IPS DF 6.9 (cell line): ENCODE measurements at regions not wholly inside any gene's neighbourhood (a gene's known extent, or its start where the extent isn't known, plus 50 kb on each side); places are given as distances from the start of the nearest gene placed in this dataset.
"Not testable (repeated sequence)": the region's sequence is repeated elsewhere in the genome, so short reads cannot be mapped to it uniquely, and the experiment has no call there.

Experiments used
- DNase-seq: peaks from one replicate; pipeline ENCODE4 v3.0.0-alpha.2; 2013; ENCODE audit warnings: low read depth, low spot score
- H3K27ac ChIP-seq: one replicate; pipeline ENCODE4 v1.5.1; 2013; ENCODE audit warnings: low read length, control low read depth
- H3K27me3 ChIP-seq: 2 replicates; pipeline ENCODE4 v1.6.1; 2013; ENCODE audit warnings: mild to moderate bottlenecking, low read length; ENCODE audit not compliant: control insufficient read depth, insufficient read depth
- H3K36me3 ChIP-seq: 2 replicates; pipeline ENCODE4 v1.6.1; 2013; ENCODE audit warnings: low read length; ENCODE audit not compliant: control insufficient read depth, insufficient read depth
- H3K4me1 ChIP-seq: 2 replicates; pipeline ENCODE4 v1.6.1; 2013; ENCODE audit warnings: low read length; ENCODE audit not compliant: control insufficient read depth, insufficient read depth
- H3K4me3 ChIP-seq: 2 replicates; pipeline ENCODE4 v1.5.1; 2013; ENCODE audit warnings: mild to moderate bottlenecking, low read length
- H3K9me3 ChIP-seq: 2 replicates; pipeline ENCODE4 v1.6.1; 2013; ENCODE audit warnings: low read length, inconsistent platforms; ENCODE audit not compliant: control insufficient read depth, insufficient read depth
- WGBS: extraction: QIAGEN DNeasy Blood & Tissue Kit; methylation state at CpG from one replicate; pipeline ENCODE4 v1.1.7; 2013; ENCODE audit warnings: mixed read lengths, missing lambda C conversion rate; ENCODE audit not compliant: insufficient read length, insufficient coverage; 5-methylcytosine and 5-hydroxymethylcytosine counted together

DNA sequence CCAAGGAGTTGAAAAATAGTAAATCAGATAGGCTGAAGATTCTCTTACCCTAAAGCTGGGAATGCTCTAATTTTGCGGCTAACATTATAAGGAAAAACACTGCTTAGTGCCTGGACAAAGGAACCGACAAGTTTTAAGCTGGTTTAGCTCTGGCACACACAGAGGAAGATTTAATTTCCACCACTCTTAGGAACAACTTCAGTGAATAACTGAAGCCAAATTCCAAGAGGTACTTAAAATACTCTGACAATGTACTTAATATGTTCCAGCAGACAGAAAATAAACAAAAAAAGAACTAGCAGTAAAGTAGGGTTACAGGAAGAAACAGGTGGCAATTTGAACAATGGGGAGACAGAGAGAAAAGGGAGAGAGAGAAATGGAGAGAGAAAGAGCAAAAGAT, 340.8 kb upstream of the NDST4 start:
- H3K9me3 ChIP-seq, result no peaks in the 10 kb centered on the region
- WGBS, result no CpG with 5 or more reads among the region's 2 CpGs
- no peak for DNase-seq
- H3K4me3 ChIP-seq, result no peak overlapping the region
- no peaks in the 10 kb centered on the region for H3K36me3 ChIP-seq
- H3K4me1 ChIP-seq, result no peaks in the 10 kb centered on the region
- no peak overlapping the region for H3K27ac ChIP-seq
- H3K27me3 ChIP-seq, result no peaks in the 10 kb centered on the region

DNA sequence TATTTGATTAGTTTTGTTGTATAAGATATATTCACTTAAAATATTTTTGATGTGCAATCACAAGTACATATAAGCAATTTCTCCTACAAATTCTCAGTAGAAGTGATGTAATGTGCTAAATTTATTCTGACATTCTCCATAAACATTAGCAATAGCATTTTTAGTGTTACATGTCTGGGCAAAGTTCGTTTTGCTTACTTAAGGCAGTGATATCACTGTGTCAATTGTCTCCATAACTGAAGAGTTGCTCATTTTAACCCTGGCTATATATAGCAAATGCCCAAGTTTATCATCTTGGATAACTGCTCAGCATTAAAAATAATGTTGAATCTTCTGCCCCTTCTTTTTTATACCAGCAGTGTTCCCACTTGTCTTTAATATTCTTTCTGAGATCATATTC, 340.0 kb upstream of the NDST4 start:
- H3K27ac ChIP-seq, result no peak overlapping the region
- no peaks in the 10 kb centered on the region for H3K27me3 ChIP-seq
- H3K4me3 ChIP-seq, result no peak overlapping the region
- no peaks in the 10 kb centered on the region for H3K36me3 ChIP-seq
- H3K4me1 ChIP-seq, result no peaks in the 10 kb centered on the region
- DNase-seq, result no peak
- no peaks in the 10 kb centered on the region for H3K9me3 ChIP-seq
- WGBS, result no CpG with 5 or more reads among the region's 1 CpG

DNA sequence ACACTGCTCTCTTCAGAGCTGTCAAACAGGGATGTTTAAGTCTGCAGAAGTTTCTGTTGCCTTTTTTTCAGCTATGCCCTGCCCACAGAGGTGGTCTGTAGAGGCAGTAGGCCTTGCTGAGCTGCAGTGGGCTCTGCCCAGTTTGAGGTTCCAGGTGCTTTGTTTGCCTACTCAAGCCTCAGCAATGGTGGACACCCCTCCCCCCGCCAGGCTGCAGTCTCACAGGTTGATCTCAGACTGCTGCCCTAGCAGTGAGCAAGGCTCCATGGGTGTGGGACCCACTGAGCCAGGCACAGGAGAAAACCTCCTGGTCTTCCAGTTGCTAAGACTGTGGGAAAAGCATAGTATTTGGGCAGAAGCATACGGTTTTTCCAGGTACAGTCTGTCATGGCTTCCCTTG, 338.8 kb upstream of the NDST4 start:
- not testable (repeated sequence) for H3K36me3 ChIP-seq, H3K27ac ChIP-seq, H3K4me1 ChIP-seq, H3K27me3 ChIP-seq, H3K9me3 ChIP-seq, DNase-seq, H3K4me3 ChIP-seq
- no CpG with 5 or more reads among the region's 2 CpGs for WGBS

DNA sequence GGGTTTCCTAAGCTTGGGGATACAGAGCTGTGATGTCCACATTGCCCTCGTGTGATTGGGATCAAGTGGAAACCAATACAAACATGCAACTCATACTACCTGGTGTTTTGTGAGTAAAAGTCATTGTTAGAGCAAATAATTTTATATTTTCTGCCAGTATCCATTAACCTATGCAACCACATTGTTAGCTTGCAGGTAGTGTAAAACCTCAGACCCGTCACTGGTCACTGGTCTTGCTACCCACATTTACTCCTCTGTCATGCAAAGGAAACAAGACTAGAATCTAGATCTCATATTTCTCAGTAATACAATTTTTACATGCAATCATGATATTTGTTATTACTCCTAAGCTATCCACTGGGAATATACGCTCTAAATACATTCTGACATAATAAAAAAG, 324.3 kb upstream of the NDST4 start:
- Histone ChIP-seq H3K4me3 (no peak overlapping the region), H3K36me3 (no peaks in the 10 kb centered on the region), H3K4me1 (no peaks in the 10 kb centered on the region), H3K9me3 (no peaks in the 10 kb centered on the region), H3K27ac (no peak overlapping the region), H3K27me3 (no peaks in the 10 kb centered on the region)
- no CpG with 5 or more reads among the region's 3 CpGs for WGBS
- no peak for DNase-seq

DNA sequence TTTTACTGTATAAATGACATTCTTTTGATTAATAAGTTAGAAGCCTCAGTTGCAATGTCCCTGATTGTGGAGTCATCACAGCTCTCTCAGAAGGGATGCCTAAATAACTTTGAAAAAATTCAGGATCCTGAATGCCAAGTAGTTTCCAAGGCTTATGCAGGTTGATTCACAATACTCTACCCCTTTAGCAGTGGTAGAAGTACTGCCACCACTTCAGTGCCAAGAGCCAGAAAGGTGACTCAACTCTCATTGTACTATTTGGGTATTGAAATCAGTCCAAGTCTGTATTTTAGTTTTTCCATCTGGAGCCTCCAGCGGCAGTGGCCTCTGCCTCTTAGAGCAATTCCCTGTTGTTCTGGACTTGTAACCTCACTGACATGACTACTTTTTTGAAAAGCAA, 320.1 kb upstream of the NDST4 start:
- DNase-seq, result no peak
- Histone ChIP-seq H3K27ac (no peak overlapping the region), H3K27me3 (no peaks in the 10 kb centered on the region), H3K36me3 (no peaks in the 10 kb centered on the region), H3K4me3 (no peak overlapping the region), H3K9me3 (no peaks in the 10 kb centered on the region), H3K4me1 (no peaks in the 10 kb centered on the region)
- no CpG with 5 or more reads among the region's 1 CpG for WGBS

DNA sequence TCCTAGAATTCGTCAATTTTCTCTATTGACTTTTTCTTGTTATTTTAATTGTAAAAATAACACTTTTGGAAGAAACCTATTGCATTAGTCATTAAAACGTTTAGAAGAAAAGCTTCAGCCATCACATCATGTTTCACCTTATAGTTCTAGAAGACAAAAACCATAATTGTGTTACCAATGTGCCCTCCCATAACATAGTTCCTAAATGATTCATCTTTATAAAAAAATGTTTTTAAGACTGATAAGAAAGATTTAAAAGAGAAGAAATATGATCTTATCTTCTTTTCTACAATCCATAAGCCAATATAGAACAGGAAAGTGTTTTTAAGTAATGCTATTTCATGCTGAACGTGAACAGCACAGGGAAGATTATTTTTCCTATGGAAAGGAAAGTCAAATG, 316.6 kb upstream of the NDST4 start:
- H3K27me3 ChIP-seq, result no peaks in the 10 kb centered on the region
- DNase-seq, result no peak
- H3K9me3 ChIP-seq, result no peaks in the 10 kb centered on the region
- no peaks in the 10 kb centered on the region for H3K4me1 ChIP-seq
- no peak overlapping the region for H3K4me3 ChIP-seq
- H3K27ac ChIP-seq, result no peak overlapping the region
- WGBS, result no CpG with 5 or more reads among the region's 3 CpGs
- H3K36me3 ChIP-seq, result no peaks in the 10 kb centered on the region

DNA sequence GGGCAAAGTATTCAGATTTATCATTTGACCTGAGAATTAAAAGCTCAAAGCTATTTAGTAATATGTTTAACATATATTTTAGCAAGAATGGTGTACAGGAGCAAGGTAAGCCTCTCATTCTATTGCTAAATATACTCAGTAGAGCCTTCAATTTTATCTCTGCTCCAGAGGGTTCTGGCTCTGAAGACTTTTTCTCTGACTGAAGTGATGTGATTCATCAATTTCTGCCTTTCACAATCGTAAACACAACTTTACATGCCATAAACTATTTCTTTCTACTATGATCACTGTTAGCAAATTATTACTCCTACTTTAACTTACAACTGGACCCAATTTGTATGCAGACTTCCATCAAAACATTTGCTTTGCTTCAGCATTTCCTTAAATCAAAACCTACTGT, 315.0 kb upstream of the NDST4 start:
- no peak for DNase-seq
- WGBS, result 100% methylated on average over 1 of the region's 1 CpG
- H3K27me3 ChIP-seq, result no peaks in the 10 kb centered on the region

DNA sequence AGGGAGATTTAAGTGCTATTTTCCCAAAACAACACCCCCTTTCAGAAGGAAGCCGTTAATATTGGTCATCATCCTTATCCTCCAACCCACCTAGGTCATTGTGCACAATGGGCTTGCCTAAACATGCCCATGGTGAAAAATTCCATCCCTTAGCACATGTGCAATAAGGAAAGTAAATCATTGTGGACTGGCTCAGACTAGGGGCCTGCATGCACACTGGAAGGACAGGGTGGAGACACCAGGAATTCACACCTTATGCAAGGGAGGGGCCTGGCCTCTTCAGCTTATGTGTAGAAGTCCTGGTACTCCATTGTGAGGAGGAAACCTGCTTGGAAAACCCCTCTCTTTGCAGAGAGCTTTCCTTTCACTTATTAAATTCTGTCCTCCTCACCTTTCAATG, 311.4 kb upstream of the NDST4 start:
- no CpG with 5 or more reads among the region's 1 CpG for WGBS
- no peaks in the 10 kb centered on the region; the same call in 1 of the 2 replicates for H3K9me3 ChIP-seq
- H3K27ac ChIP-seq, result no peak overlapping the region
- DNase-seq, result no peak
- no peaks in the 10 kb centered on the region for H3K36me3 ChIP-seq
- no peaks in the 10 kb centered on the region for H3K4me1 ChIP-seq
- no peaks in the 10 kb centered on the region for H3K27me3 ChIP-seq
- no peak overlapping the region for H3K4me3 ChIP-seq

More for the DNA sequence above, 315.0 kb upstream of the NDST4 start:
- no peaks in the 10 kb centered on the region for H3K4me1 ChIP-seq
- no peak overlapping the region for H3K4me3 ChIP-seq
- no peak overlapping the region for H3K27ac ChIP-seq
- no peaks in the 10 kb centered on the region; the same call in 1 of the 2 replicates for H3K9me3 ChIP-seq
- no peaks in the 10 kb centered on the region for H3K36me3 ChIP-seq

DNA sequence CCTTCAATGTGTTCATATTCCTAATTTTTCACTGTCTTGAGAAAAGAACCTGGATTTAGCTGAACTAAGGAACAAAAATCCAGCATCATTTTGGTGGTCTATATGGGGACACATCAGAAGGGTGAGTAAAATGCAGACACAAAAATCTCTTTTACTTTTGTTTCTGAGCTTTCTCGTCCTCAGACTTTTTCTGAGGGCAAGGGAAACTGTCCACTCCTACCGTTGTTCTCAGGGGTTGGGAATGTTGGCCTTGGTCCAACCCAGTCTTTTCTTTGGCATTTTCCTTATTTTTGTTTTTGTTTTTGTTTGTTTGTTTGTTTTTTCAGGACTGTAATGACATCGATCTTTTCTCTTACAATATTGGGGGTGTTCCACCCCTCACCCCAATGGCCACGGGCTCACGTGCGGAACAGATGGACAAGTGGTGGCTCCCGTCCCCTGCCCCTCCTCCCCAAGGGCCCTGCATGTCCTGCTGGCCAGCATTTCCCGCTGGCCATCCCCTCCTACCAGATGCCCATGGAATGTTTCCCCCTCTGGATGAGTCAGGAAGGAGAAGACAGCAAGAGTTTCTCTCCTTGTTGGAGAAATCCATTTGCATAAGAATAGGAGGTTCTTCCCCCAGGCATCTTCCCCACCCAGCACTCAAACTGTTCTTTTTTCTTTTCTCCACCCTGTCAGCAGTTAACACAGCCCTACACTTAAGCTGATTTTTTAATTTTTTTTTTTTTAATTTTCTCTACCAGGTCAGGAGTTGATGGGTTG, 305.4 kb upstream of the NDST4 start:
- no peak overlapping the region for H3K4me3 ChIP-seq
- no peak for DNase-seq
- no peaks in the 10 kb centered on the region for H3K9me3 ChIP-seq
- H3K27ac ChIP-seq, result no peak overlapping the region
- H3K4me1 ChIP-seq, result no peaks in the 10 kb centered on the region
- no peaks in the 10 kb centered on the region for H3K27me3 ChIP-seq
- no peaks in the 10 kb centered on the region for H3K36me3 ChIP-seq
- WGBS, result no CpG with 5 or more reads among the region's 8 CpGs

DNA sequence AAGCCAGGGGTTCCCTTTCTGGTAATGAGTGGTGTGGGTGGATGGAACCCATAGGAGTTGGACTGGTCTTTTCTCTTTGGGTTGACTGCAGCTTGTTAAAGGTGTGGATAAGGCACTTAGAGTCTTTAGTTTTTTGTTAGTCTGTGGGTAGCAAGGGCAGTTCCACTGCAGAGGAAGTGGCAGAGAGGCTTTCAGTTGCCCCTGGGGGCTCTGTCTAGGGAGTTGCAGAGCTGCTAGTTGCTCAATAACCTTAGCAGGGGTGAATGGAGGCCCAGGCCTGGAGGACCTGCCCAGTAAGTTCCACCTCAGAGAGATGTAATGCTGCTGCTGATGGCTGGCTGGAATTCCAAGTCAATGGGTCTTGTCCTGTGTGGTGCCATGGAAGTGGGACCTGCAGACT, 282.6 kb upstream of the NDST4 start:
- Histone ChIP-seq H3K4me1 (no peaks in the 10 kb centered on the region), H3K27ac (no peak overlapping the region), H3K27me3 (no peaks in the 10 kb centered on the region), H3K9me3 (no peaks in the 10 kb centered on the region), H3K36me3 (no peaks in the 10 kb centered on the region; the same call in 1 of the 2 replicates), H3K4me3 (no peak overlapping the region)
- no peak for DNase-seq

DNA sequence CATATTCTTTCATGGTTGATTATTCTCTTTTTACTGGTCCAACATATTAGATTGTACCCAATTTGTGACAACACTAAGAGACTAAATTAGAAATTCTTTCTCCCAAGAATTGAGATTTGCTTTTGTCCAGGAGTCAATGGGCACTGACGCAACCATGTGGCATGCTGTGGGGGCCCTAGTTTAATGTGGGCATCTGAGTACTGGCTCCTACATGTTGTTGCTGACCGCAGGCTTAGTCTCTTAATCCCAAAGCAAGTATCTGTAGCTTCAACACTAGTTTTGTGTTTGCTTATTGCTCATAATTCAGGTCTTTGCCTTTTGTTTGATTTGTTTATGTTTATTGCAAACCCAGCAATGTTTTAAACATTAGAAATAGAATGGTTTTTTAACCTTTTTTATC, 263.4 kb upstream of the NDST4 start:
- Histone ChIP-seq H3K4me3 (no peak overlapping the region), H3K9me3 (no peaks in the 10 kb centered on the region), H3K27me3 (no peaks in the 10 kb centered on the region), H3K36me3 (no peaks in the 10 kb centered on the region), H3K4me1 (no peaks in the 10 kb centered on the region), H3K27ac (no peak overlapping the region)
- no peak for DNase-seq
- WGBS, result no CpG with 5 or more reads among the region's 2 CpGs
